GM12878 (cell line): ENCODE measurements at regions not wholly inside any gene's neighbourhood (a gene's known extent, or its start where the extent isn't known, plus 50 kb on each side); places are given as distances from the start of the nearest gene placed in this dataset.

ENCODE experiments used
- ATAC-seq: fragments of 200-7000 bp; cut with Tn5 transposase; 3 replicates; pipeline ENCODE4 v1.9.1; 2020; ENCODE audit warnings: mild to moderate bottlenecking, moderate library complexity
- BruUV-seq: library from RNA; stranded (reverse); fragments of 400-500 nt; replicated peaks from 2 replicates; lab custom pipeline; 2021; lab: Mats Ljungman, UMichigan
- CTCF ChIA-PET: fragments of 300-600 bp; sonication (Branson Sonifier 250); formaldehyde crosslinking; extraction: SDS; loops from one replicate; lab custom pipeline; 2021; ENCODE audit warnings: inconsistent platforms; lab: Yijun Ruan, JAX
- POLR2A ChIA-PET: fragments of 350-600 bp; formaldehyde crosslinking; extraction: SDS; loops from one replicate; lab custom pipeline; 2021; ENCODE audit warnings: inconsistent platforms; lab: Charles Lee
- RAD21 ChIA-PET: fragments of 300-600 bp; sonication (Branson Sonifier 250); formaldehyde crosslinking; loops from one replicate; lab custom pipeline; 2023; ENCODE audit warnings: antibody characterized with exemption; ENCODE audit not compliant: unreplicated experiment; lab: Charles Lee
- SMC1A ChIA-PET: fragments of 300-600 bp; sonication (Branson Sonifier 250); formaldehyde crosslinking; loops from one replicate; lab custom pipeline; 2023; ENCODE audit not compliant: unreplicated experiment, uncharacterized antibody; lab: Charles Lee
- DNase-seq: peaks from one replicate; pipeline ENCODE4 v3.0.0-alpha.2; 2011; ENCODE audit warnings: low read depth, low spot score
- FAIRE-seq: peaks from 3 replicates; lab custom pipeline; 2011; peaks lifted over from hg19 to GRCh38; lab: Jason Lieb, UNC
- H2AFZ ChIP-seq: 2 replicates; pipeline ENCODE4 v1.6.0; 2011; ENCODE audit warnings: low read depth, low read length, control low read depth; ENCODE audit not compliant: control insufficient read depth
- H3K27ac ChIP-seq: 2 replicates; pipeline ENCODE4 v1.5.1; 2011; ENCODE audit warnings: control low read depth; ENCODE audit not compliant: control insufficient read depth, insufficient read depth
- H3K27me3 ChIP-seq, 2 experiments: replicated peaks in 1 of 2; 2 replicates each; pipeline versions ENCODE4 v1.6.0 to v1.6.1; 2011; ENCODE audit warnings: low read length in 1 of 2; ENCODE audit not compliant: control insufficient read depth in 2 of 2, insufficient read depth in 2 of 2
- H3K36me3 ChIP-seq, 2 experiments: 2 replicates each; pipeline ENCODE4 v1.5.1; 2011; ENCODE audit warnings: low read length in 1 of 2; ENCODE audit not compliant: control insufficient read depth in 2 of 2, insufficient read depth in 2 of 2
- H3K4me1 ChIP-seq: 2 replicates; pipeline ENCODE4 v1.6.1; 2011; ENCODE audit warnings: mild to moderate bottlenecking, low read length, moderate library complexity, mixed read lengths; ENCODE audit not compliant: control insufficient read depth, insufficient read depth
- H3K4me2 ChIP-seq: 2 replicates; pipeline ENCODE4 v1.6.0; 2011; ENCODE audit warnings: control low read depth; ENCODE audit not compliant: control insufficient read depth, insufficient read depth
- H3K4me3 ChIP-seq: fragments of 200-600 bp; sonication (generic); 2 replicates; pipeline ENCODE4 v1.5.1; 2016
- H3K79me2 ChIP-seq: 2 replicates; pipeline ENCODE4 v1.6.0; 2011; ENCODE audit warnings: low read length; ENCODE audit not compliant: control insufficient read depth, insufficient read depth
- H3K9ac ChIP-seq: 2 replicates; pipeline ENCODE4 v1.8.0; 2011; ENCODE audit warnings: low read length, control low read depth, mixed read lengths; ENCODE audit not compliant: control insufficient read depth, insufficient read depth
- H3K9me3 ChIP-seq: replicated peaks from 3 replicates; pipeline ENCODE4 v1.5.1; 2011; ENCODE audit warnings: mild to moderate bottlenecking, low read length; ENCODE audit not compliant: control insufficient read depth, insufficient read depth
- H4K20me1 ChIP-seq: 2 replicates; pipeline ENCODE4 v1.6.0; 2011; ENCODE audit not compliant: control insufficient read depth, insufficient read depth
- ATF3 ChIP-seq: IDR thresholded peaks from 2 replicates; pipeline ENCODE4 v1.6.1; 2011; ENCODE audit warnings: low read depth, mild to moderate bottlenecking, low read length, moderate library complexity, borderline replicate concordance; ENCODE audit errors: extremely low read depth
- BCL11A ChIP-seq: IDR thresholded peaks from 2 replicates; pipeline ENCODE4 v1.6.1; 2011; ENCODE audit warnings: low read depth, low read length
- BCL3 ChIP-seq: IDR thresholded peaks from 2 replicates; pipeline ENCODE4 v1.6.1; 2011; ENCODE audit warnings: borderline replicate concordance, low read depth, mild to moderate bottlenecking, moderate library complexity, low read length; ENCODE audit not compliant: insufficient read depth, poor library complexity, severe bottlenecking
- RB1 ChIP-seq: fragments of 450-650 bp; formaldehyde crosslinking; IDR thresholded peaks from 2 replicates; pipeline ENCODE4 v1.6.1; 2017; ENCODE audit warnings: mild to moderate bottlenecking, borderline replicate concordance
- SPI1 ChIP-seq: IDR thresholded peaks from 2 replicates; pipeline ENCODE4 v1.6.1; 2011; ENCODE audit warnings: low read depth, mild to moderate bottlenecking, low read length, moderate library complexity, borderline replicate concordance; ENCODE audit not compliant: insufficient read depth
- SUZ12 ChIP-seq: fragments of 200-600 bp; sonication (generic); IDR thresholded peaks from one replicate; pipeline ENCODE4 v1.6.1; 2018; ENCODE audit warnings: antibody characterized with exemption, mild to moderate bottlenecking; ENCODE audit not compliant: unreplicated experiment
- WGBS: methylation state at CpG from one replicate; pipeline ENCODE4 v1.1.6; 2016; ENCODE audit warnings: low lambda C conversion rate; ENCODE audit not compliant: insufficient replicate concordance, insufficient coverage; ENCODE audit errors: missing lambda C conversion rate; 5-methylcytosine and 5-hydroxymethylcytosine counted together
- in situ Hi-C: fragments of 300-500 bp; cut with MboI; formaldehyde crosslinking; loops from 9 replicates; pipeline ENCODE4 v1.14.3; 2018; ENCODE audit warnings: mixed read lengths
- intact Hi-C: fragments of 100-400 bp; cut with micrococcal nuclease; formaldehyde crosslinking; loops from one replicate; pipeline ENCODE4 v1.14.2; 2022; ENCODE audit not compliant: unreplicated experiment

GRCh38 chr11:31926816-31927528, 115.8 kb upstream of the PAX6 start:
- POLR2A ChIA-PET, result no interaction called here
- TF ChIP-seq BCL11A (no peak), ATF3 (no peak), BCL3 (no peak), SUZ12 (no peak), RB1 (no peak), SPI1 (no peak)
- no peaks in the 10 kb centered on the region for H3K9me3 ChIP-seq

More at GRCh38 chr11:31926816-31927528, 115.8 kb upstream of the PAX6 start:
- in situ Hi-C loops (no loop called here), intact Hi-C loops (no loop called here)
- no peak for FAIRE-seq
- H4K20me1 ChIP-seq, result no peaks in the 10 kb centered on the region
- no TSS peak for BruUV-seq
- CTCF ChIA-PET, result interaction anchor here (1.0 to 3.3 kb wide), 3 partner anchors 31 to 286 kb away, joined by 3 to 14 read pairs (median 6); no protein-coding TSS in a partner anchor
- no peak overlapping the region for H3K9ac ChIP-seq
- WGBS, result 72% methylated on average over 3 of the region's 3 CpGs
- RAD21 ChIA-PET, result no interaction called here
- no peaks in the 10 kb centered on the region; the same call in 1 of the 2 replicates for H3K4me1 ChIP-seq
- peaks cover 0 to 7% of the 10 kb centered on the region in 2 experiments; a peak in 1 of 4 replicates for H3K27me3 ChIP-seq
- H3K36me3 ChIP-seq, result no peaks in the 10 kb centered on the region
- ATAC-seq, result no peak
- H3K27ac ChIP-seq, result no peak overlapping the region
- SMC1A ChIA-PET, result interaction anchor here (1.6 kb wide), 1 partner anchor 31 kb away, joined by 7 read pairs; no protein-coding TSS in a partner anchor
- no peak overlapping the region for H3K4me2 ChIP-seq
- no peak overlapping the region for H2AFZ ChIP-seq
- no peaks in the 10 kb centered on the region for H3K79me2 ChIP-seq
- DNase-seq, result no peak
- no peak overlapping the region for H3K4me3 ChIP-seq
